ENCODE measurements at regions not wholly inside any gene's neighbourhood (a gene's known extent, or its start where the extent isn't known, plus 50 kb on each side); places are given as distances from the start of the nearest gene placed in this dataset.
"Not testable (repeated sequence)": the region's sequence is repeated elsewhere in the genome, so short reads cannot be mapped to it uniquely, and the experiment has no call there.

DNA sequence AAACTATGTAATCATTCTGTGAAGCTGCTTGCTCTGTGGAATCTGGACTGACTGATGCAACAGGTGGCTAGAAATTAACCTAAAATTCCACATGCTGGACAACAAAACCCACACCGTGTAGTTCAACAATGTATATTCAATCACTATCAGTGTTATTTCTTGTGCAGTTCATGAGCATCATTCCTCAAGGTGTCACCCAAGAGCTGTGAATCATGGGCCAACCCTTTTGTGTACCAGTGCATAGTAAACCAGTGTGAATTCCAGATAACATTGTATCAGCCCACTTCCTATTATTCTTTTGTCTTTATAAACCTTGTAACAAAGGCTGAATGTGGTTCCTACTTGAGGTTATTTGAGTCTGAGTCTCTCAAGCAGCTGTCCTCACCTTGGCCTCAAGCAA is 905.2 kb upstream of the ZNF722 start:
- H3K27ac ChIP-seq = no peak overlapping the region
- intact Hi-C loops (cut with DNase I) = no loop called here
- TF ChIP-seq, protein P1, sequence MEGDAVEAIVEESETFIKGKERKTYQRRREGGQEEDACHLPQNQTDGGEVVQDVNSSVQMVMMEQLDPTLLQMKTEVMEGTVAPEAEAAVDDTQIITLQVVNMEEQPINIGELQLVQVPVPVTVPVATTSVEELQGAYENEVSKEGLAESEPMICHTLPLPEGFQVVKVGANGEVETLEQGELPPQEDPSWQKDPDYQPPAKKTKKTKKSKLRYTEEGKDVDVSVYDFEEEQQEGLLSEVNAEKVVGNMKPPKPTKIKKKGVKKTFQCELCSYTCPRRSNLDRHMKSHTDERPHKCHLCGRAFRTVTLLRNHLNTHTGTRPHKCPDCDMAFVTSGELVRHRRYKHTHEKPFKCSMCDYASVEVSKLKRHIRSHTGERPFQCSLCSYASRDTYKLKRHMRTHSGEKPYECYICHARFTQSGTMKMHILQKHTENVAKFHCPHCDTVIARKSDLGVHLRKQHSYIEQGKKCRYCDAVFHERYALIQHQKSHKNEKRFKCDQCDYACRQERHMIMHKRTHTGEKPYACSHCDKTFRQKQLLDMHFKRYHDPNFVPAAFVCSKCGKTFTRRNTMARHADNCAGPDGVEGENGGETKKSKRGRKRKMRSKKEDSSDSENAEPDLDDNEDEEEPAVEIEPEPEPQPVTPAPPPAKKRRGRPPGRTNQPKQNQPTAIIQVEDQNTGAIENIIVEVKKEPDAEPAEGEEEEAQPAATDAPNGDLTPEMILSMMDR (IDR thresholded peaks at IDR 0.05) = no peak
- no peak for ATAC-seq
- H3K4me1 ChIP-seq = no peaks in the 10 kb centered on the region
- no peak overlapping the region for H3K4me3 ChIP-seq
- peaks cover 17% of the 10 kb centered on the region for H3K9me3 ChIP-seq
- DNase-seq = no peak
- no peaks in the 10 kb centered on the region for H3K36me3 ChIP-seq
- no peaks in the 10 kb centered on the region for H3K27me3 ChIP-seq (ENCODE audit: low read depth)

DNA sequence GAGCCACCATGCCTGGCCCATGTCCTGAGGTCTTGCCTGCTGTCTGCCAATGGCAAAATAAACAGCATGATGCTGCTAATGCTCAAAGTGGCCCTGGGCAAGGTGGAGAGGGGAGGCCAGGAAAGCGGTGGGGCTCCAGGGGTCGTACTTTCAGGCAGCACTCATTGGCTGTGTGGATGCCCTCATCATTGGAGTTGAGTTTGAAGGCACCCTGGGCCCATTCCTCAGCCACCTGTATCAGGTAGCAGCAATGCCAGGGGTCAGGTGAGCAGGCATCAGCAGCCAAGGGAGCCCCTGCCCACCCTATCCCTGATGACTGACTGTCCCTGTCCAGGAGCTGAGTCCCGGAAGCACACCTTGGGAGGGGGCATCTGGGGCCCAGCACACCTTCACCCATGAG is 902.5 kb upstream of the ZNF722 start:
- Histone ChIP-seq H3K27me3 (ENCODE audit: low read depth) (no peaks in the 10 kb centered on the region), H3K4me1 (no peaks in the 10 kb centered on the region), H3K4me3 (no peak overlapping the region), H3K27ac (no peak overlapping the region), H3K9me3 (no peaks in the 10 kb centered on the region), H3K36me3 (no peaks in the 10 kb centered on the region)
- intact Hi-C loops (cut with DNase I) = no loop called here
- TF ChIP-seq, protein P1 (IDR thresholded peaks at IDR 0.05) = no peak
- no peak for ATAC-seq
- no peak for DNase-seq

- no peaks in the 10 kb centered on the region for H3K36me3 ChIP-seq
- ATAC-seq (no peak), DNase-seq (no peak)
- intact Hi-C loops (cut with DNase I) = no loop called here
- no peak overlapping the region for H3K27ac ChIP-seq
- H3K27me3 ChIP-seq (ENCODE audit: low read depth) = no peaks in the 10 kb centered on the region
- H3K4me3 ChIP-seq = no peak overlapping the region
- no peaks in the 10 kb centered on the region for H3K9me3 ChIP-seq
- TF ChIP-seq, protein P1 (IDR thresholded peaks at IDR 0.05) = no peak
- H3K4me1 ChIP-seq = no peaks in the 10 kb centered on the region
Observed at GRCh38 chr7:63104666-63105065, 894.0 kb upstream of the ZNF722 start.

DNA sequence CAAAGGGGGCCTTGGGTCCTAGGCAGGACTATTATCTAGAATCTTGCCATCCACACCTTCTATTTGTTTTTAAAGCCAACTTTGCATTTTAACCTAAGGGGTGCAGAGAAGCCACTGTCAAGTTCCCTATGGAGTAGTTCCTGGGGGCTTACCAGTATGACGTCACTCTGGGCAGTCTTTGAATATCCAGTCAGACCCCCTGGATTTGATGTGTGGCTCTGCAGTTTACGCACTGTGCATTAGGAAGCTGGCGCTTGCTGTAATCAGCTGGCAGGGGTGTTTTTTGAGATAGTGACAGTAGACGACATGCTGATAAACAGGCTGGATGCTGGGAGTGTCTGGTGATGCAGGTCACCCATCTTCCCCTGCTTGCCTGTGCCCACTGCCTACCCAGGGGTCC is 892.7 kb upstream of the ZNF722 start:
- no peaks in the 10 kb centered on the region for H3K4me1 ChIP-seq
- TF ChIP-seq, protein P1 (IDR thresholded peaks at IDR 0.05) = no peak
- H3K4me3 ChIP-seq = no peak overlapping the region
- DNase-seq (no peak), ATAC-seq (no peak)
- H3K27ac ChIP-seq = no peak overlapping the region
- no peaks in the 10 kb centered on the region for H3K27me3 ChIP-seq (ENCODE audit: low read depth)
- H3K36me3 ChIP-seq = no peaks in the 10 kb centered on the region
- H3K9me3 ChIP-seq = no peaks in the 10 kb centered on the region
- intact Hi-C loops (cut with DNase I) = no loop called here

- H3K36me3 ChIP-seq = no peaks in the 10 kb centered on the region
- ATAC-seq (no peak), DNase-seq (no peak)
- no peak overlapping the region for H3K4me3 ChIP-seq
- H3K27me3 ChIP-seq (ENCODE audit: low read depth) = no peaks in the 10 kb centered on the region
- intact Hi-C loops (cut with DNase I) = no loop called here
- H3K4me1 ChIP-seq = no peaks in the 10 kb centered on the region
- TF ChIP-seq, protein P1 (IDR thresholded peaks at IDR 0.05) = no peak
- H3K9me3 ChIP-seq = peaks cover under 1% of the 10 kb centered on the region
- no peak overlapping the region for H3K27ac ChIP-seq
Observed at GRCh38 chr7:63106506-63107388, 891.9 kb upstream of the ZNF722 start.

- H3K9me3 ChIP-seq; ATAC-seq; H3K4me1 ChIP-seq; H3K27me3 ChIP-seq (ENCODE audit: low read depth); H3K27ac ChIP-seq; DNase-seq; H3K4me3 ChIP-seq; intact Hi-C loops (cut with DNase I); H3K36me3 ChIP-seq: not testable (repeated sequence)
Observed at GRCh38 chr7:63111511-63111910, 887.1 kb upstream of the ZNF722 start.
